PC-9 (cell line): ENCODE measurements at regions not wholly inside any gene's neighbourhood (a gene's known extent, or its start where the extent isn't known, plus 50 kb on each side); places are given as distances from the start of the nearest gene placed in this dataset.
"Not testable (repeated sequence)": the region's sequence is repeated elsewhere in the genome, so short reads cannot be mapped to it uniquely, and the experiment has no call there.

ENCODE experiments used
- BruUV-seq: library from RNA; stranded (reverse); fragments of 400-500 nt; replicated peaks from 2 replicates; lab custom pipeline; 2021; lab: Mats Ljungman, UMichigan
- CTCF ChIA-PET: fragments of 300-600 bp; sonication (Branson Sonifier 250); formaldehyde crosslinking; loops from one replicate; lab custom pipeline; 2022; ENCODE audit warnings: antibody characterized with exemption; lab: Charles Lee
- POLR2A ChIA-PET: fragments of 300-600 bp; sonication (Branson Sonifier 250); formaldehyde crosslinking; loops from one replicate; lab custom pipeline; 2022; ENCODE audit warnings: antibody characterized with exemption; ENCODE audit not compliant: unreplicated experiment; lab: Charles Lee
- DNase-seq, 2 experiments: peaks; one replicate each; pipeline versions ENCODE4 v3.0.0 to v3.0.0-alpha.2; 2015 to 2022; ENCODE audit warnings: mixed read lengths in 1 of 2
- H2AFZ ChIP-seq: fragments of 200-600 bp; sonication (generic); 2 replicates; pipeline ENCODE4 v1.8.1; 2017; ENCODE audit warnings: antibody characterized with exemption
- H3F3A ChIP-seq: fragments of 200-600 bp; sonication (generic); 2 replicates; pipeline ENCODE4 v1.8.1; 2017; ENCODE audit warnings: antibody characterized with exemption, mild to moderate bottlenecking, low read depth; ENCODE audit not compliant: insufficient read depth
- H3K27ac ChIP-seq: fragments of 200-600 bp; sonication (generic); 2 replicates; pipeline ENCODE4 v1.6.1; 2016; ENCODE audit warnings: mixed run types
- H3K27me3 ChIP-seq: fragments of 200-600 bp; sonication (generic); 2 replicates; pipeline ENCODE4 v1.6.1; 2016; ENCODE audit warnings: low read depth, mixed run types; ENCODE audit not compliant: insufficient read depth
- H3K36me3 ChIP-seq: fragments of 200-600 bp; sonication (generic); 2 replicates; pipeline ENCODE4 v1.6.1; 2016; ENCODE audit warnings: low read depth, mixed run types
- H3K4me1 ChIP-seq: fragments of 200-600 bp; sonication (generic); replicated peaks from 2 replicates; pipeline ENCODE4 v1.6.1; 2016; ENCODE audit warnings: mixed run types; ENCODE audit not compliant: insufficient read depth
- H3K4me2 ChIP-seq: fragments of 200-600 bp; sonication (generic); 2 replicates; pipeline ENCODE4 v1.6.1; 2017; ENCODE audit warnings: mixed run types
- H3K4me3 ChIP-seq: fragments of 200-600 bp; sonication (generic); 2 replicates; pipeline ENCODE4 v1.6.1; 2016; ENCODE audit warnings: mixed run types
- H3K79me2 ChIP-seq: fragments of 200-600 bp; sonication (generic); 2 replicates; pipeline ENCODE4 v1.6.1; 2017; ENCODE audit warnings: low read depth, mixed run types
- H3K9me2 ChIP-seq: fragments of 200-600 bp; sonication (generic); 2 replicates; pipeline ENCODE4 v1.8.1; 2017; ENCODE audit warnings: mild to moderate bottlenecking; ENCODE audit not compliant: insufficient read depth
- H3K9me3 ChIP-seq: fragments of 200-600 bp; sonication (generic); 2 replicates; pipeline ENCODE4 v1.8.1; 2016; ENCODE audit warnings: low read depth; ENCODE audit not compliant: insufficient read depth
- H4K20me1 ChIP-seq: fragments of 200-600 bp; sonication (generic); 2 replicates; pipeline ENCODE4 v1.8.1; 2017; ENCODE audit not compliant: insufficient read depth
- EZH2 ChIP-seq: fragments of 200-600 bp; sonication (generic); IDR thresholded peaks from 2 replicates; pipeline ENCODE4 v1.8.0; 2017; ENCODE audit warnings: antibody characterized with exemption, low read depth
- intact Hi-C: fragments of 100-400 bp; cut with micrococcal nuclease; formaldehyde crosslinking; loops from one replicate; pipeline ENCODE4 v1.10.0; 2022; ENCODE audit not compliant: unreplicated experiment
- TF ChIP-seq, protein P1 (sequence below): fragments of 200-600 bp; sonication (generic); conservative IDR thresholded peaks from 2 replicates; pipeline ENCODE4 v1.6.1; 2017; ENCODE audit warnings: mixed run types, antibody characterized with exemption, mild to moderate bottlenecking, moderate library complexity

DNA sequence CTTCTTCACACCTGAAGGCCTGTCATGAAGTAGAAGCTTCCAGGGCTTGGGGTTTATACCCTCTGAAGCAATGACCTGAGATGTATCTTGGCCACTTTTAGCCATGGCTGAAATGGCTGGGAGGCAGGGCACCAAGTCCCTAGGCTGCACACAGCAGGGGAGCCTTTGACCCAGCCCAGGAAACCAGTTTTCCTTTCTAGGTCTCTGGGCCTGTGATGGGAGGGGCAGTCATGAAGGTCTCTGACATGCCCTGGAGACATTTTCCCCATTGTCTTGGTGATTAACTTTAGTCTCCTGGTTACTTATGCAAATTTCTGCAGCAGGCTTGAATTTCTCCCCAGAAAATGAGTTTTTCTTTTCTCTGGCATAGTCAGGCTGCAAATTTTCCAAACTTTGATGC, 511.0 kb upstream of the KLHL4 start:
- TF ChIP-seq, protein P1, sequence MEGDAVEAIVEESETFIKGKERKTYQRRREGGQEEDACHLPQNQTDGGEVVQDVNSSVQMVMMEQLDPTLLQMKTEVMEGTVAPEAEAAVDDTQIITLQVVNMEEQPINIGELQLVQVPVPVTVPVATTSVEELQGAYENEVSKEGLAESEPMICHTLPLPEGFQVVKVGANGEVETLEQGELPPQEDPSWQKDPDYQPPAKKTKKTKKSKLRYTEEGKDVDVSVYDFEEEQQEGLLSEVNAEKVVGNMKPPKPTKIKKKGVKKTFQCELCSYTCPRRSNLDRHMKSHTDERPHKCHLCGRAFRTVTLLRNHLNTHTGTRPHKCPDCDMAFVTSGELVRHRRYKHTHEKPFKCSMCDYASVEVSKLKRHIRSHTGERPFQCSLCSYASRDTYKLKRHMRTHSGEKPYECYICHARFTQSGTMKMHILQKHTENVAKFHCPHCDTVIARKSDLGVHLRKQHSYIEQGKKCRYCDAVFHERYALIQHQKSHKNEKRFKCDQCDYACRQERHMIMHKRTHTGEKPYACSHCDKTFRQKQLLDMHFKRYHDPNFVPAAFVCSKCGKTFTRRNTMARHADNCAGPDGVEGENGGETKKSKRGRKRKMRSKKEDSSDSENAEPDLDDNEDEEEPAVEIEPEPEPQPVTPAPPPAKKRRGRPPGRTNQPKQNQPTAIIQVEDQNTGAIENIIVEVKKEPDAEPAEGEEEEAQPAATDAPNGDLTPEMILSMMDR, result no peak
- TF ChIP-seq EZH2, result no peak
- no peak overlapping the region for H3K4me2 ChIP-seq
- no peaks in the 10 kb centered on the region for H3K9me2 ChIP-seq
- no peaks in the 10 kb centered on the region for H3K79me2 ChIP-seq
- no peaks in the 10 kb centered on the region for H3K36me3 ChIP-seq
- no TSS peak for BruUV-seq
- intact Hi-C loops, result no loop called here
- H3F3A ChIP-seq, result no peaks in the 10 kb centered on the region
- POLR2A ChIA-PET, result no interaction called here
- no peak overlapping the region for H2AFZ ChIP-seq
- no peaks in the 10 kb centered on the region for H3K4me1 ChIP-seq
- no peak overlapping the region for H3K4me3 ChIP-seq
- H3K27me3 ChIP-seq, result no peaks in the 10 kb centered on the region
- H3K9me3 ChIP-seq, result no peaks in the 10 kb centered on the region
- CTCF ChIA-PET, result no interaction called here
- no peak overlapping the region for H3K27ac ChIP-seq
- H4K20me1 ChIP-seq, result no peaks in the 10 kb centered on the region
- DNase-seq, result no peak

DNA sequence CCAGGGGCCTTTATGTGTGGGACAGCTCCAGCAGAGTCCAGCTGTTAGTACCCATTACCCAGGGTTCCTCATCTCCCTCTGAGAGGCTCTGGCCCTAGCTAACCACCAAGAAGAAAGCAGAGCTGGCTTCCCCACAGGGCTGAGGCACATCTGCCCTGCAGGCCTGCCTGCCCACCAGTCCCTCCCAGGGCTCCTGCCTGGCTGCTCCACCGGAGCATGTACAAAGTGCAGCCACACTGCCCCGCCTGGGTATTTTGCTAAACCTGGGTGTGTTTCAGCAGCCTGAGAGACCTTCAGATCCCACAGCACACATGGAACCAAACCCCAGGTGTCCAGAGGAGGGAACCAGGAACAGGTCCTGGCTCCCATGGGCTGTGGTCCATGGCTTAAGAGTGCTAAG, 500.4 kb upstream of the KLHL4 start:
- no peak for TF ChIP-seq EZH2
- TF ChIP-seq, protein P1, result no peak
- no peak overlapping the region for H2AFZ ChIP-seq
- no peaks in the 10 kb centered on the region for H3K36me3 ChIP-seq
- ChIA-PET CTCF (no interaction called here), POLR2A (no interaction called here)
- H4K20me1 ChIP-seq, result no peaks in the 10 kb centered on the region
- no peaks in the 10 kb centered on the region for H3K9me3 ChIP-seq
- no peak overlapping the region for H3K4me3 ChIP-seq
- DNase-seq, result no peak
- intact Hi-C loops, result no loop called here
- no peaks in the 10 kb centered on the region for H3K9me2 ChIP-seq
- no peaks in the 10 kb centered on the region for H3K27me3 ChIP-seq
- H3K79me2 ChIP-seq, result no peaks in the 10 kb centered on the region
- H3K4me1 ChIP-seq, result no peaks in the 10 kb centered on the region
- H3F3A ChIP-seq, result no peaks in the 10 kb centered on the region
- H3K27ac ChIP-seq, result no peak overlapping the region
- H3K4me2 ChIP-seq, result no peak overlapping the region
- BruUV-seq, result no TSS peak

DNA sequence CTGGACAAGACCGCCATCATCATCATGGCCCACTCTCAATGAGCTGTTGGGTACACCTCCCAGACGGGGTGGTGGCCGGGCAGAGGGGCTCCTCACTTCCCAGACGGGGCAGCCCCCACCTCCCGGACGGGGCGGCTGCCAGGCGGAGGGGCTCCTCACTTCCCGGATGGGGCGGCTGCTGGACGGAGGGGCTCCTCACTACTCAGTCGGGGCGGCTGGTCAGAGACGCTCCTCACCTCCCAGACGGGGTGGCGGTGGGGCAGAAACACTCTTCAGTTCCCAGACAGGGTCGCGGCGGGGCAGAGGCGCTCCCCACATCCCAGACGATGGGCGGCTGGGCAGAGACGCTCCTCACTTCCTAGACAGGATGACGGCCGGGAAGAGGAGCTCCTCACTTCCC, 484.5 kb upstream of the KLHL4 start:
- H3F3A ChIP-seq, intact Hi-C loops, H3K27me3 ChIP-seq, H4K20me1 ChIP-seq, H3K4me1 ChIP-seq, H3K36me3 ChIP-seq, H3K4me3 ChIP-seq, H3K79me2 ChIP-seq, H3K9me2 ChIP-seq, H3K4me2 ChIP-seq, BruUV-seq, H3K27ac ChIP-seq, CTCF ChIA-PET, H2AFZ ChIP-seq, DNase-seq, H3K9me3 ChIP-seq, POLR2A ChIA-PET: not testable (repeated sequence)

DNA sequence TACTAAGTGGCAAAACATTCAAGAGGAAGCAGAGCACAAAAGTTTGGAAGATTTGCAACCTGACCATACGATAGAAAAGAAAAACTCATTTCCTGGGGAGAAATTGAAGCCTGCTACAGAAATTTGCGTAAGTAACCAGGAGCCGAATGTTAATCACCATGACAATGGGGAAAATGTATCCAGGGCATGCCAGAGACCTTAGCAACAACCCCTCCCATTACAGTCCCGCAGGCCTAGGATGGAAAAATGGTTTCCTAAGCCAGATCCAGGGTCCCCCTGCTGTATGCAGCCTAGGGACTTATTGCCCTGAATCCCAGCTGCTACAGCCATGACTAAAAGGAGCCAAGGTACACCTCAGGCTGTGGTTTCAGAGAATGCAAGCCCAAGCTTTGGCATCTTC, 472.2 kb upstream of the KLHL4 start:
- no peak for TF ChIP-seq EZH2
- TF ChIP-seq, protein P1, result no peak
- Histone ChIP-seq H3K79me2 (no peaks in the 10 kb centered on the region), H3K4me2 (no peak overlapping the region), H3K27me3 (no peaks in the 10 kb centered on the region), H3K27ac (no peak overlapping the region), H3F3A (no peaks in the 10 kb centered on the region), H3K36me3 (no peaks in the 10 kb centered on the region), H3K4me3 (no peak overlapping the region), H2AFZ (no peak overlapping the region), H3K4me1 (no peaks in the 10 kb centered on the region), H3K9me2 (no peaks in the 10 kb centered on the region), H4K20me1 (no peaks in the 10 kb centered on the region), H3K9me3 (no peaks in the 10 kb centered on the region)
- ChIA-PET CTCF (no interaction called here), POLR2A (no interaction called here)
- no peak for DNase-seq
- intact Hi-C loops, result no loop called here
- BruUV-seq, result no TSS peak
